GM21528 (cell line): ENCODE measurements at regions not wholly inside any gene's neighbourhood (a gene's known extent, or its start where the extent isn't known, plus 50 kb on each side); places are given as distances from the start of the nearest gene placed in this dataset.
"Not testable (repeated sequence)": the region's sequence is repeated elsewhere in the genome, so short reads cannot be mapped to it uniquely, and the experiment has no call there.

Experiments
- ATAC-seq: cut with Tn5 transposase; IDR thresholded peaks from one replicate; pipeline ENCODE4 v1.9.1; 2021; ENCODE audit warnings: mild to moderate bottlenecking, moderate library complexity; ENCODE audit not compliant: unreplicated experiment, low FRiP score

GRCh38 chr12:25710938-25711605, 158.0 kb upstream of the LMNTD1 start:
- not testable (repeated sequence) for ATAC-seq

DNA sequence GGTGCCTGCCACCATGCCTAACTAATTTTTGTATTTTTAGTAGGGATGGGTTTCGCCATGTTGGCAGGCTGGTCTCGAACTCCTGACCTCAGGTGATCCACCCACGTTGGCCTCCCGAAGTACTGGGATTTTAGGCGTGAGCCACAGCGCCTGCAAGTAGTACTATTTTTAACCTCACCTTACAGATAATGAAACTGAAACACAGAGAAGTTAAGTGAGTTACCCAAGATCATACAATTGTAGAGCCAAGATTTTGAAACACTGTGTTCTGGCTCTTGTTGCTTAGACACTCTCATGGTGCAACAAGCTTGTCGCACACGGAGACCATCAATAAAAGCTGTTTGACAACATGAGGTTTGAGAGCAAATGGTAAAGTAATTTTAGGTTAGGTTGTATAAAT, 159.1 kb upstream of the LMNTD1 start:
- ATAC-seq: peak; percentile 58

DNA sequence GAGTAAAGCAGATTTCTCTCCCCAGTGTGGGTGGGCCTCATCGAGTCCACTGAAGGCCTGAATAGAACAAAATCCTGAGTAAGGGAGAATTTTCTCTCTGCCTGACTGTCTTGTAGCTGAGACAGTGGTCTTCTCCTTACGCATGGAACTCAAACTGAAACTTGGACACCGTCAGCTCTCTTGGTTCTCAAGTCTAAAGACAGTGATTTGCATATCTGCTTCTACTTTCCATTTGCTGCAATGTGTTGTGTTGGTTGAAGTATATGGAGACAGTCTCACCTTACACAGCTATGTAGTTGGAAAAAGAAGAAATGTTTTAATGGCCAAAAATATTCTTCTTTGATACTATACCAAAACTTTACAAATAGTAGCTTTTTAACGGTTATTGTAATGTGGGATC, 160.2 kb upstream of the LMNTD1 start:
- peak; percentile 96 for ATAC-seq

GRCh38 chr12:25714198-25714984, 161.3 kb upstream of the LMNTD1 start:
- no peak for ATAC-seq

DNA sequence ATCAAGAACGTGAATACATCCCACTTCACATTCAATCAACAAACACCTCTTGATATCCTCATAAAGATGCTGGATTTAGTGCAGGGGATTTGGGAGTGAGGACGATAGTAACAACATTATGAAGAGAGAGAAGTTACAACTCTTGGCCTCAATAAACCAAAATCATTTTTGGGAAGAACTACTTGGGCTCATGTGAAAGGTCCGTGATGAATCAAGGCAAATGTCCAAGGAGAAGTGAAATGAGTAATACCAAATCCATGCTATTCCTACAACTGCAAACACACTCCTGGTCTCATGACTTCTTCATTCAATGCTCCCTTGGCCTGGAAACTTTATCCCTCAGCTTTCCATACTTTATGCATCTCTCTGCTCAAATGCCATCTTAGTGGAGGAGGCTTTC, 162.0 kb upstream of the LMNTD1 start:
- no peak for ATAC-seq

- ATAC-seq: no peak
Measured at GRCh38 chr12:25716842-25717241, 163.8 kb upstream of the LMNTD1 start.

DNA sequence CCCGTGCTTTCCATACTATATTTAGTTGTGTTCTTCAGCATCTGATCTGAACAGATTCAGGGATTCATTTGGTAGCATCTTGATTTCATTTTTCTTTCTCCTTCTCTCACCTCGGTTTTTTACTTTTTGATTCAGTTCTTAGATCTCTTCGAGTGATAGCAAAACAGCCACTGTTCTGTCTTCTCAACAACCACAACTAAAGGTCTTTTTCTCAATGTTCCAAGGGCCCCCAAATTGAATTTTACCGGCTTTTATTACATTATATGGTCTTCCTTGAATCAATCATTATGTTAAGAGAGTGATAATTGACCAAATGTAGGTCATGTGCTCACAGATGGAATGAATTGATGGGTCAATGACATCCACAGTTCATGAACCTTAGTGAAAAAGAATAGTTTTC, 164.5 kb upstream of the LMNTD1 start:
- no peak for ATAC-seq

- no peak for ATAC-seq
Measured at GRCh38 chr12:25718081-25718731, 165.1 kb upstream of the LMNTD1 start.

DNA sequence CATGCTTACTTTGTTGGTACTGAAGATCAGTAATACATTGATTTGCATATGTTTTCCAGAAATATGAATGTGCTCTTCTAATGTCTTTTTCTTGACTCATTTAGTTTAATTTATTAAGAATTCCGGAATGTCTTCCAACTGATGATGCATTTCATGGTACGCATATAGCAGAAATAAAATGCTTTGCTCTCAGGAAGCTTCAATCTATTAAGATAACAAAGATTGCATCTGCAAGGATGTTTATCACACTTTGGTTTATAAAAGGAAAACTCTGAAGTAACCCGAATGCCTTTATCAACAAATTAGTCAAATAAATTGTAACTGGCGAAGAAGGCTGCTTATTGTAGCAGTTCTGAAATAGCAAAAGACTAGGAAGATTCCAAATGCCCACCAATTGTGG, 166.4 kb upstream of the LMNTD1 start:
- no peak for ATAC-seq

DNA sequence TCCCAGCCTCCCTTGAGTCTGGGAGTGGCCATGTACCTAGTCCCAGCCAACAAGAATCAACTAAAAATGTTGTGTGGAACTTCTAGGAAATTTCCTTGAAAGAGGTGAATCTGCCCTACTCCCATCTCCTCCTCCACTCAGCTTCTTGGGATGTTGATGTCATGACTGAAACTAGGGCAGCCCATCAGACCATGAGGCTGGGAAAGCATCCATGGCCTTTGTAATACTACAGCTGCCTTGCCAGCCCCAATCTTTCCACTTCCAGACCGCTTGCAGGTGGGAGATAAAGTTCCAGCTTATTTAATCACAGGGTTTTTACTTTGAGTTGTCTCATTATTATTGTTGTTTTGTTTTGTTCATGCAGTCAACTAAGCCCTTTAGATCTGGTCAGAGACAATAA, 170.3 kb upstream of the LMNTD1 start:
- ATAC-seq: no peak

- no peak for ATAC-seq
Measured at GRCh38 chr12:25723921-25724491, 170.9 kb upstream of the LMNTD1 start.

GRCh38 chr12:25725470-25725869, 172.4 kb upstream of the LMNTD1 start:
- ATAC-seq: no peak

GRCh38 chr12:25725931-25726330, 172.8 kb upstream of the LMNTD1 start:
- no peak for ATAC-seq

GRCh38 chr12:25728056-25728595, 175.0 kb upstream of the LMNTD1 start:
- ATAC-seq: no peak

- ATAC-seq: no peak
Measured at GRCh38 chr12:25730489-25731349, 177.6 kb upstream of the LMNTD1 start.

GRCh38 chr12:25733541-25733940, 180.5 kb upstream of the LMNTD1 start:
- ATAC-seq: no peak

DNA sequence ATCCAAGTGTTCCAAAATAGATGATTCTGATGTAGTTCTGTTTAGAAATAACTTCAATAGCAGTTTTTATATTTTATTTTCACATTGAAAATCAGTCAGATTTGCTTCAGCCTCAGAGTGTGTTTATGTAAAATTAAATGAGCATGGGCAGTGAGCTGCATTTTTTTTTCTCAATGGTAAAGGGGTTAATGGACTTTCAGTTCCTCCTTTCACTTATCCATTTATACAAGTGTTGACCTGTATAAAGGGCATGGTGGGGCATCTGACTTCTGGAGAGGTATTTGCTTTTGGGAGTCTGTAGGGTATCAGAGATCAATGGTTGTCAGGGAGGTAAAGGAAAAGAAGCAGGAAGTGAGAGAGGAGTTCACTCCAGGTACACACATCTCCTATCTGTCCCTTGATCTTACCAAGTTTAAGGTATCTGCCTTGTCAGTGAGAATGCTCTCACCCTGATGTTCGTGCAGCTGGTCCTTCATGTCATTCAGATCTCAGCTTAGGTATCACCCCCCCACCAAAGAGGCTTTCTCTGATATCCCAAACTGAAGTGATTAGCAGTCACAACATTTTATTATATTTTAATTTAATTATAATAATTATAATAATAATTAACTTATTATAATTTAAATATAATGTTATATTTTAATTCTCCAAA, 181.6 kb upstream of the LMNTD1 start:
- ATAC-seq: no peak

- no peak for ATAC-seq
Measured at GRCh38 chr12:25740617-25741016, 187.5 kb upstream of the LMNTD1 start.

DNA sequence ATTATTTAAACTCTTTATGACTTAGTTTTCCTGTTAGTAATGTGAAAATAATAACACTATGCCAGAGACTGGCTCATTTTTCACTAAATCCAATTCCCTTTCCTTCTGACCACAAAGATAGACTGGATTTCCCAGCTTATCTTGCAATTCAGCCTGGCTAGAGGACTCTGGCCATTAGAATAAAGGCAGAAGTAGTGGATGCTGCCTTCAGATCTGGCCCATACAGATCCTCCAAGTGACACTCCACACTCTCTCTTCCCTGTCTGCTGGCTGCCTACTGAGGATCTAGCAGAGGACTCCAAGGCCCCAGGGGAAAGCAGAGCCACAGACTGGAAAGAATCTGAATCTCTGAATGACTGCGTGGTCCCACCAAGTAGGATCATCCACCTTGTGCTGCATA, 188.8 kb upstream of the LMNTD1 start:
- no peak for ATAC-seq
